ENCODE measurements at regions not wholly inside any gene's neighbourhood (a gene's known extent, or its start where the extent isn't known, plus 50 kb on each side); places are given as distances from the start of the nearest gene placed in this dataset.

- Mint-ChIP-seq H3K27me3 (ENCODE audit: low read depth in 2 of 2) (peaks cover 26 to 38% of the 10 kb centered on the region in 2 donors), H3K4me3 (no peak overlapping the region), H3K9me3 (no peaks in the 10 kb centered on the region), H3K27ac (no peak overlapping the region), H3K36me3 (peaks cover 7% of the 10 kb centered on the region), H3K4me1 (peaks cover 32 to 38% of the 10 kb centered on the region in 2 donors)
- ATAC-seq (no peak), DNase-seq (no peak)
- Histone ChIP-seq H3K27me3 (ENCODE audit: control insufficient read depth, insufficient read depth, low read length) (no peaks in the 10 kb centered on the region), H3K27ac (ENCODE audit: low read length) (no peak overlapping the region), H3K36me3 (ENCODE audit: control insufficient read depth, insufficient read depth, low read length) (no peaks in the 10 kb centered on the region), H3K9me3 (ENCODE audit: control insufficient read depth, insufficient read depth, low read length) (no peaks in the 10 kb centered on the region), H3K4me1 (ENCODE audit: control insufficient read depth, insufficient read depth, low read length) (peaks cover 8% of the 10 kb centered on the region), H3K4me3 (ENCODE audit: low read length) (no peak overlapping the region)
- WGBS (ENCODE audit: insufficient coverage), result 87% methylated on average over 4 of the region's 4 CpGs
- intact Hi-C loops (cut with micrococcal nuclease), result no loop called here
- TF ChIP-seq CTCF (IDR thresholded peaks at IDR 0.05), result no peak
These were observed 132.1 kb downstream of the SUCLG1 start for GRCh38 chr2:84326831-84327432.

GRCh38 chr2:84323890-84324289, 135.2 kb downstream of the SUCLG1 start:
- H3K27ac Mint-ChIP-seq, result no peak overlapping the region
- Histone ChIP-seq H3K4me1 (ENCODE audit: control insufficient read depth, insufficient read depth, low read length) (peaks cover 5% of the 10 kb centered on the region), H3K27me3 (ENCODE audit: control insufficient read depth, insufficient read depth, low read length) (no peaks in the 10 kb centered on the region), H3K36me3 (ENCODE audit: control insufficient read depth, insufficient read depth, low read length) (no peaks in the 10 kb centered on the region), H3K9me3 (ENCODE audit: control insufficient read depth, insufficient read depth, low read length) (no peaks in the 10 kb centered on the region), H3K27ac (ENCODE audit: low read length) (no peak overlapping the region), H3K4me3 (ENCODE audit: low read length) (no peak overlapping the region)
- no peak for ATAC-seq
- peaks cover 22 to 23% of the 10 kb centered on the region in 2 donors for H3K4me1 Mint-ChIP-seq
- intact Hi-C loops (cut with micrococcal nuclease), result no loop called here
- no peak for TF ChIP-seq CTCF (IDR thresholded peaks at IDR 0.05)
- H3K4me3 Mint-ChIP-seq, result no peak overlapping the region
- no peak for DNase-seq
- WGBS (ENCODE audit: insufficient coverage), result 72% methylated on average over 2 of the region's 2 CpGs
- no peaks in the 10 kb centered on the region for H3K36me3 Mint-ChIP-seq
- H3K9me3 Mint-ChIP-seq, result no peaks in the 10 kb centered on the region
- H3K27me3 Mint-ChIP-seq (ENCODE audit: low read depth in 2 of 2), result peaks cover 21 to 27% of the 10 kb centered on the region in 2 donors

- Mint-ChIP-seq H3K4me1 (no peaks in the 10 kb centered on the region), H3K4me3 (no peak overlapping the region), H3K9me3 (no peaks in the 10 kb centered on the region), H3K36me3 (no peaks in the 10 kb centered on the region), H3K27me3 (ENCODE audit: low read depth in 2 of 2) (peaks cover 21 to 27% of the 10 kb centered on the region in 2 donors), H3K27ac (no peak overlapping the region)
- Histone ChIP-seq H3K9me3 (ENCODE audit: control insufficient read depth, insufficient read depth, low read length) (no peaks in the 10 kb centered on the region), H3K4me3 (ENCODE audit: low read length) (no peak overlapping the region), H3K4me1 (ENCODE audit: control insufficient read depth, insufficient read depth, low read length) (no peaks in the 10 kb centered on the region), H3K27me3 (ENCODE audit: control insufficient read depth, insufficient read depth, low read length) (no peaks in the 10 kb centered on the region), H3K36me3 (ENCODE audit: control insufficient read depth, insufficient read depth, low read length) (no peaks in the 10 kb centered on the region), H3K27ac (ENCODE audit: low read length) (no peak overlapping the region)
- DNase-seq (no peak), ATAC-seq (no peak)
- TF ChIP-seq CTCF (IDR thresholded peaks at IDR 0.05), result no peak
- WGBS (ENCODE audit: insufficient coverage), result 91% methylated on average over 2 of the region's 2 CpGs
- intact Hi-C loops (cut with micrococcal nuclease), result no loop called here
These were observed 138.1 kb downstream of the SUCLG1 start for GRCh38 chr2:84320940-84321339.

GRCh38 chr2:84319581-84319980, 139.5 kb downstream of the SUCLG1 start:
- DNase-seq, result no peak
- intact Hi-C loops (cut with micrococcal nuclease), result no loop called here
- no peak overlapping the region for H3K4me3 ChIP-seq (ENCODE audit: low read length)
- H3K9me3 ChIP-seq (ENCODE audit: control insufficient read depth, insufficient read depth, low read length), result no peaks in the 10 kb centered on the region
- ATAC-seq, result no peak
- no peaks in the 10 kb centered on the region for H3K36me3 ChIP-seq (ENCODE audit: control insufficient read depth, insufficient read depth, low read length)
- H3K27ac ChIP-seq (ENCODE audit: low read length), result no peak overlapping the region
- TF ChIP-seq CTCF (IDR thresholded peaks at IDR 0.05), result no peak
- 83% methylated on average over 6 of the region's 6 CpGs for WGBS (ENCODE audit: insufficient coverage)
- Mint-ChIP-seq H3K27ac (no peak overlapping the region), H3K36me3 (no peaks in the 10 kb centered on the region), H3K9me3 (no peaks in the 10 kb centered on the region), H3K27me3 (ENCODE audit: low read depth in 2 of 2) (peaks cover 16 to 31% of the 10 kb centered on the region in 2 donors), H3K4me1 (peaks cover 4 to 5% of the 10 kb centered on the region in 2 donors), H3K4me3 (no peak overlapping the region)
- H3K4me1 ChIP-seq (ENCODE audit: control insufficient read depth, insufficient read depth, low read length), result peaks cover 5% of the 10 kb centered on the region
- no peaks in the 10 kb centered on the region for H3K27me3 ChIP-seq (ENCODE audit: control insufficient read depth, insufficient read depth, low read length)

Data from natural killer cell (primary cell).